DMS114 treated with DMSO at 0.1 percent for 48 hours (cell line): ENCODE measurements at regions not wholly inside any gene's neighbourhood (a gene's known extent, or its start where the extent isn't known, plus 50 kb on each side); places are given as distances from the start of the nearest gene placed in this dataset.

Source experiments
- DNase-seq: peaks from one replicate; lab custom pipeline; 2025; ENCODE audit not compliant: unreplicated experiment; lab: John Stamatoyannopoulos, UW

DNA sequence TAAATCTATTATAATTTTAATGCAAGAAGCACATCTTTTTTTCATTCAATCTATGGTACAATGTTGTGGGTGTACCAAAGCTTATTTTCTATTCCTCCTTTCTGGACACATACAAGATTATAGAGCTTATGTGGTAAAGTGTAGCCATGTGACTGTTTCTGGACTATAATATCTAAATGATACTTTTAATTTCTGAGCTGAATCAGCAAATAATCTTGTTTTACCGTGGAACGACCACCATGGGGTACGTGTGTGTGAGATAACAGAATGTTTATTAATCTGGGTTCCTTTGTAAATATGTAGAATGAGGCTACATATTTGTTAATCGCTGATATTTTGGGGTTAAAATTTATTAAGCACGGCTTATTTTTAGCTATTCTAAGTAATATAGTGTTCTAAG, 111.5 kb upstream of the EYS start:
- DNase-seq: no peak

DNA sequence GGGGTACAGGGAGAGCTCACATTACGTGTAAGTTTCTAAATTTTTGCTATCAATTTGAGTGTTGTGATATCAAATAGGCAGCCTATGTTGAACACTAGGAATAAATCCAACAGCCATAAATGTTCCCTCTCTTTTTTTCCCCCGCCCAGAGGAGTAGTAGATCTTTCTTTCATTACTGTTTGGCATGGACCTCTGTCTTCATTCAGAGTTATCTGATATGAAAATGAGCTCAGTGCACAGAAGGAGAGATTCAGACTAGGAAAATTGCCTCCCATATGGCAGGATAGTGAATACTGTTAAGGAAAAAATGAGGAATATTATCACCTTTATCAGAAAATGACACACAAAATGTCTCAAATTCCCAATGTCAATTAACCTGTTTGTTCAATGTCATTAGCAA, 110.0 kb upstream of the EYS start:
- no peak for DNase-seq

GRCh38 chr6:65814071-65814470, 107.0 kb upstream of the EYS start:
- no peak for DNase-seq

GRCh38 chr6:65803186-65803585, 96.2 kb upstream of the EYS start:
- no peak for DNase-seq

DNA sequence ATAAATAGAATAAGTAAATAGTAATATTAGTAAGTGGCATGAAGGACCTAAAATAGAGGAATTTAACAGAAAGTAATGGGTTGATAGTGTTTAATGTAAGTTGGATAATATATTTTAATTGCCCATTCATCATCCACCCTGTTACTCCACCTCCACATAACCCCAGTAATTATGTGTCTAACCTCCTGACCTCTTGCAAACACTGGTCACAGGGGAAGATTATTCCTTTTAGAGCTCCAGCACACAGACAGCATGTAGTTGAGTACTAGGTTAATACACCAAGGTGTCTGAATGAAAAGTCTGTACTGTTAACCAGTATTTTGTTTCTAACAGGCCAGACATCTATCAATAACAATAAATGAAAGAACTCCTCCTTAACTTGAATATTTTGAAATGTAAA, 92.4 kb upstream of the EYS start:
- DNase-seq: no peak

- DNase-seq: no peak
Measured at GRCh38 chr6:65798280-65799014, 91.4 kb upstream of the EYS start.

DNA sequence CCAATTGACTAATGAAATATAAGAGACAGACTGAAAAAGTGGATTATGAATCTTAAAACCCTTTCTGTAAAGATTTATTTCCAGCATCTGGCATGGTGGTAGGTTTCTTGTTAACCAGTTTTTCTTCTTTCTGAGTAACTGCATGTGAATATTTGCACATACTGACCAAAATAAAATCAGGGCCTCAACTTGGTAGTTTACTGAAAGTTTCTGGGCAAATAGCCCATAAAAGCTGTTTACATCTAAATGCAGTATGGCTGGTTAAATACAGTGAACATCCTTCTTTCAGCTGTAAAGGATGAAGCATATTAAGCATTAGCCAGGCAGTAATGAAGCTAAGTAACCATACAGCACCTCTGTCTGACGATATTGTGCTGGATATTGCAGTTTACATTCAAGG, 83.6 kb upstream of the EYS start:
- DNase-seq: no peak

DNA sequence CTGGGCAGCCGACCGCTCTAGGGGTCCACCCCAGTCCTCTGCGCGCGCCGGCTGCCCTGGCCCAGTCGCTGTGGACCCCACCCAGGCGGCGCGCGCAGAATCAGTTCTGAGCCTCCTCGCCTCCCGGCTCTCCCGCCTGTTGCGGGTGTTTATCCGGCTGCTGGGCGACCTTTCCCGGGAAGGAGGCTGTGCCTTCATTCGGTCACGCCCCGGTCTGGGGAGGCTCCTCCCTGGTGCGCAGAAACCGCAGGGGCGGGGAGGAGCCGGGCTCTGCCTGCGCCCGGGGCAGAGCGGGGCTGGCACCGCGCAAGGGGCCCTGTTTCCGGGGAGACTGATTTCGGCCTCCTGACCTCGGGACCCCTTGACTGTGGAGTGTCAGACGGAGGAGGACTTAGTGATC, 80.8 kb upstream of the EYS start:
- no peak for DNase-seq

DNA sequence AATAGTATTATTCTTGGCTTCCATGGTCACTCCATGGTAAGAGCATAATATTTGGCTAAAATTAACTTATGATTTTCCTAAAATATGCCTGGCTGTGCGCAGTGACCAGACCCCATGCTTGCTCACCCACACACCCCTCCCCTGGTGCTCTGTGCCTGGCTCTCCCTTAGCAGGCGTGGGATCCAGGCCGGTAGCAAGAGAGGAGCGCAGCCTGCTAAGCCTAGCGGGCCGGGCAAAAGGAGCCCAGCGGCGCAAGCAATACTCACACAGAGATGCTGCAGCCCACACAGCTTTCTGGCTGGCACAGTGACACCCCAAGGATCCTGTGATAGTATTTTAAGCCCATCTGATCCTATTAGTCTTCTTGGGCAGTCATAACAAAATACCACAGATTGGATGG, 79.8 kb upstream of the EYS start:
- DNase-seq: no peak

- no peak for DNase-seq
Measured at GRCh38 chr6:65780691-65781090, 73.7 kb upstream of the EYS start.

DNA sequence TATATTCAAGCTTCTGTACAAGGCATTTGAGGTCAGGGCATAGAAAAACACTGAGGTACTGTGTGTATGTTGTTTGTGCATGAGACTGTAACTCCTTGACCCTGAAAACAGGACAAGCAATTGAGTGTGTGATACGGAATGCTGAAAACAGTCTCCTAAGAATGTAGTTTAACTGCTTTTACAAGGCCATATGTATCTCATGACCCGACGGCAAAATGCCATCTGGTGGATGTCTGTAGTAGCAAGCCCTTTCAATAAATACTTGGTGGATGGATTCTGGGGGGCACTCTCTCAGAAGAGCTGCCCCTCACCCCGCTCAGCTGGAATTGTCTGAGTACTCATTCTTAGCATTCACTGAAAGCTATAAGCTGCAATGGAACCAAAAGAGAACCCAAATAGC, 69.3 kb upstream of the EYS start:
- DNase-seq: no peak

- no peak for DNase-seq
Measured at GRCh38 chr6:65771946-65772345, 64.9 kb upstream of the EYS start.

- DNase-seq: no peak
Measured at GRCh38 chr6:65761890-65762289, 54.9 kb upstream of the EYS start.

DNA sequence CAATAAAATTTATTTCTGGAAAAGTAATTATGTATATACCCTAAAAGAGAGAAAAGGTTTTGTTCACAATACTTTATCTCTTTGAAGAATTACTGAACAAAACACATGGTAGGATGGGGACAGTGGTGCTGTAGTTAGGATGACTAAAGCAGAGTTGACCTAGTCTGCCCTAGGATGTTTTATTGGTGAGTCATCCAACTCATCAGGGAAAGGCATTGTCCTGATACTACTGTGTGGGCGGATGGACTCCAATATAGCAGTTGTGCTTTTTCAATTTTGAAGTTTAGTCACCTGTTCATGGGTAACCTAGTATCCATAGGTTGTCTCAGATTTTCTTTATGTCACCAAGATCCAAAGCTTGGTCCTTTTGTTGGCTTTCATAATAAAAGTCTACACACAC, 53.3 kb upstream of the EYS start:
- DNase-seq: no peak
